ENCODE measurements at regions not wholly inside any gene's neighbourhood (a gene's known extent, or its start where the extent isn't known, plus 50 kb on each side); places are given as distances from the start of the nearest gene placed in this dataset.

GRCh38 chr15:35279811-35280210, 194.7 kb upstream of the NANOGP8 start:
- no peaks in the 10 kb centered on the region for H3K36me3 ChIP-seq (ENCODE audit: control insufficient read depth, insufficient read depth, low read length)
- ChIA-PET POLR2A (no interaction called here), CTCF (ENCODE audit: low intra/inter-chr PET ratio) (no interaction called here)
- no peak overlapping the region for H3K4me2 ChIP-seq (ENCODE audit: insufficient read depth, low read length)
- in situ Hi-C loops (cut with MboI) (loop anchor here (25.0 kb wide), 2 partner anchors 193 to 1857 kb away; partner anchors contain the start of gene NANOGP8), intact Hi-C loops (cut with micrococcal nuclease) (no loop called here)
- H2AFZ ChIP-seq (ENCODE audit: low read depth, low read length) = no peak overlapping the region
- no peak overlapping the region for H3K9ac ChIP-seq (ENCODE audit: insufficient read depth in 1 of 2, low read depth in 2 of 2, low read length in 2 of 2)
- no TSS peak for BruUV-seq (replicated peaks)
- H3K27me3 ChIP-seq (ENCODE audit: control insufficient read depth in 2 of 2, insufficient read depth in 2 of 2, low read length in 2 of 2) = no peaks in the 10 kb centered on the region
- TF ChIP-seq CHD1 (IDR thresholded peaks at IDR 0.05; ENCODE audit: low read length) (no peak), ZNF507 (tag; conservative IDR thresholded peaks at IDR 0.05) (no peak), PTRF (tag; IDR thresholded peaks at IDR 0.05) (no peak), KDM1A (IDR thresholded peaks at IDR 0.05) (no peak)
- TF ChIP-seq, protein P1, sequence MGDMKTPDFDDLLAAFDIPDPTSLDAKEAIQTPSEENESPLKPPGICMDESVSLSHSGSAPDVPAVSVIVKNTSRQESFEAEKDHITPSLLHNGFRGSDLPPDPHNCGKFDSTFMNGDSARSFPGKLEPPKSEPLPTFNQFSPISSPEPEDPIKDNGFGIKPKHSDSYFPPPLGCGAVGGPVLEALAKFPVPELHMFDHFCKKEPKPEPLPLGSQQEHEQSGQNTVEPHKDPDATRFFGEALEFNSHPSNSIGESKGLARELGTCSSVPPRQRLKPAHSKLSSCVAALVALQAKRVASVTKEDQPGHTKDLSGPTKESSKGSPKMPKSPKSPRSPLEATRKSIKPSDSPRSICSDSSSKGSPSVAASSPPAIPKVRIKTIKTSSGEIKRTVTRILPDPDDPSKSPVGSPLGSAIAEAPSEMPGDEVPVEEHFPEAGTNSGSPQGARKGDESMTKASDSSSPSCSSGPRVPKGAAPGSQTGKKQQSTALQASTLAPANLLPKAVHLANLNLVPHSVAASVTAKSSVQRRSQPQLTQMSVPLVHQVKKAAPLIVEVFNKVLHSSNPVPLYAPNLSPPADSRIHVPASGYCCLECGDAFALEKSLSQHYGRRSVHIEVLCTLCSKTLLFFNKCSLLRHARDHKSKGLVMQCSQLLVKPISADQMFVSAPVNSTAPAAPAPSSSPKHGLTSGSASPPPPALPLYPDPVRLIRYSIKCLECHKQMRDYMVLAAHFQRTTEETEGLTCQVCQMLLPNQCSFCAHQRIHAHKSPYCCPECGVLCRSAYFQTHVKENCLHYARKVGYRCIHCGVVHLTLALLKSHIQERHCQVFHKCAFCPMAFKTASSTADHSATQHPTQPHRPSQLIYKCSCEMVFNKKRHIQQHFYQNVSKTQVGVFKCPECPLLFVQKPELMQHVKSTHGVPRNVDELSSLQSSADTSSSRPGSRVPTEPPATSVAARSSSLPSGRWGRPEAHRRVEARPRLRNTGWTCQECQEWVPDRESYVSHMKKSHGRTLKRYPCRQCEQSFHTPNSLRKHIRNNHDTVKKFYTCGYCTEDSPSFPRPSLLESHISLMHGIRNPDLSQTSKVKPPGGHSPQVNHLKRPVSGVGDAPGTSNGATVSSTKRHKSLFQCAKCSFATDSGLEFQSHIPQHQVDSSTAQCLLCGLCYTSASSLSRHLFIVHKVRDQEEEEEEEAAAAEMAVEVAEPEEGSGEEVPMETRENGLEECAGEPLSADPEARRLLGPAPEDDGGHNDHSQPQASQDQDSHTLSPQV (IDR thresholded peaks at IDR 0.05) = no peak
- H3K4me3 ChIP-seq = no peak overlapping the region
- no peaks in the 10 kb centered on the region for H4K20me1 ChIP-seq (replicated peaks; ENCODE audit: control insufficient read depth, insufficient read depth, low read length)
- WGBS (ENCODE audit: insufficient coverage, low coverage, missing lambda C conversion rate) = 0% methylated on average over 1 of the region's 1 CpG
- no peak overlapping the region for H3K27ac ChIP-seq (ENCODE audit: extremely low read depth, low read depth, low read length)
- FAIRE-seq (no peak), ATAC-seq (no peak), DNase-seq (ENCODE audit: extremely low read depth in 1 of 4, low spot score in 3 of 4) (no peak)
- H3K79me2 ChIP-seq (ENCODE audit: control insufficient read depth, insufficient read depth, low read length) = no peaks in the 10 kb centered on the region
- no peaks in the 10 kb centered on the region for H3K4me1 ChIP-seq (replicated peaks in 1 of 2; ENCODE audit: control insufficient read depth in 2 of 2, insufficient read depth in 2 of 2, low read length in 2 of 2)
- H3K9me3 ChIP-seq (replicated peaks; ENCODE audit: control insufficient read depth, insufficient read depth, low read depth, low read length) = peaks cover 2% of the 10 kb centered on the region; the same call in 1 of the 2 replicates
- no peaks in the 10 kb centered on the region for H3K9me1 ChIP-seq (ENCODE audit: control insufficient read depth, insufficient read depth, low read length)
